CD4-positive, alpha-beta T cell treated with Interleukin-2 at 100 ng/mL for 4 hours (primary cell): ENCODE measurements at regions not wholly inside any gene's neighbourhood (a gene's known extent, or its start where the extent isn't known, plus 50 kb on each side); places are given as distances from the start of the nearest gene placed in this dataset.
"Not testable (repeated sequence)": the region's sequence is repeated elsewhere in the genome, so short reads cannot be mapped to it uniquely, and the experiment has no call there.

Experiments used
- DNase-seq: peaks from one replicate; pipeline ENCODE4 v3.0.0-alpha.2; 2020; ENCODE audit warnings: low spot score

GRCh38 chr7:20466543-20467021, 135.9 kb downstream of the ITGB8 start:
- peak; percentile 0 for DNase-seq

GRCh38 chr7:20470082-20470481, 139.4 kb downstream of the ITGB8 start:
- no peak for DNase-seq

- no peak for DNase-seq
Measured at GRCh38 chr7:20470726-20471125, 140.0 kb downstream of the ITGB8 start.

GRCh38 chr7:20474249-20474648, 141.2 kb upstream of the ABCB5 start:
- no peak for DNase-seq

- DNase-seq, result no peak
Measured at GRCh38 chr7:20475756-20476155, 139.7 kb upstream of the ABCB5 start.

GRCh38 chr7:20477067-20477466, 138.4 kb upstream of the ABCB5 start:
- DNase-seq, result no peak

- DNase-seq, result no peak
Measured at GRCh38 chr7:20479706-20480105, 135.8 kb upstream of the ABCB5 start.

- DNase-seq, result no peak
Measured at GRCh38 chr7:20482071-20482470, 133.4 kb upstream of the ABCB5 start.

GRCh38 chr7:20484356-20484755, 131.1 kb upstream of the ABCB5 start:
- DNase-seq, result no peak

- DNase-seq, result no peak
Measured at GRCh38 chr7:20488850-20489249, 126.6 kb upstream of the ABCB5 start.

- no peak for DNase-seq
Measured at GRCh38 chr7:20491284-20491683, 124.2 kb upstream of the ABCB5 start.

GRCh38 chr7:20494566-20494965, 120.9 kb upstream of the ABCB5 start:
- no peak for DNase-seq

- DNase-seq, result not testable (repeated sequence)
Measured at GRCh38 chr7:20501473-20501872, 114.0 kb upstream of the ABCB5 start.

- DNase-seq, result no peak
Measured at GRCh38 chr7:20503278-20503950, 112.1 kb upstream of the ABCB5 start.

GRCh38 chr7:20504060-20504459, 111.4 kb upstream of the ABCB5 start:
- DNase-seq, result no peak

GRCh38 chr7:20506175-20506574, 109.3 kb upstream of the ABCB5 start:
- DNase-seq, result no peak

- DNase-seq, result no peak
Measured at GRCh38 chr7:20507157-20507556, 108.3 kb upstream of the ABCB5 start.

- peak; percentile 0 for DNase-seq
Measured at GRCh38 chr7:20508109-20508508, 107.4 kb upstream of the ABCB5 start.

GRCh38 chr7:20509892-20510572, 105.4 kb upstream of the ABCB5 start:
- no peak for DNase-seq

- no peak for DNase-seq
Measured at GRCh38 chr7:20510573-20510900, 104.9 kb upstream of the ABCB5 start.

GRCh38 chr7:20513341-20513740, 102.1 kb upstream of the ABCB5 start:
- no peak for DNase-seq

- DNase-seq, result no peak
Measured at GRCh38 chr7:20513897-20514296, 101.6 kb upstream of the ABCB5 start.

GRCh38 chr7:20514364-20514763, 101.1 kb upstream of the ABCB5 start:
- no peak for DNase-seq

- no peak for DNase-seq
Measured at GRCh38 chr7:20519645-20520044, 95.8 kb upstream of the ABCB5 start.
